Stimulated activated CD4-positive, alpha-beta T cell treated with anti-CD3 and anti-CD28 coated beads, Interleukin-15, amount 100 ng/mL, for 24 hours (primary cell): ENCODE measurements at regions not wholly inside any gene's neighbourhood (a gene's known extent, or its start where the extent isn't known, plus 50 kb on each side); places are given as distances from the start of the nearest gene placed in this dataset.

Source experiments
- DNase-seq: peaks from one replicate; pipeline ENCODE4 v3.0.0-alpha.2; 2020

DNA sequence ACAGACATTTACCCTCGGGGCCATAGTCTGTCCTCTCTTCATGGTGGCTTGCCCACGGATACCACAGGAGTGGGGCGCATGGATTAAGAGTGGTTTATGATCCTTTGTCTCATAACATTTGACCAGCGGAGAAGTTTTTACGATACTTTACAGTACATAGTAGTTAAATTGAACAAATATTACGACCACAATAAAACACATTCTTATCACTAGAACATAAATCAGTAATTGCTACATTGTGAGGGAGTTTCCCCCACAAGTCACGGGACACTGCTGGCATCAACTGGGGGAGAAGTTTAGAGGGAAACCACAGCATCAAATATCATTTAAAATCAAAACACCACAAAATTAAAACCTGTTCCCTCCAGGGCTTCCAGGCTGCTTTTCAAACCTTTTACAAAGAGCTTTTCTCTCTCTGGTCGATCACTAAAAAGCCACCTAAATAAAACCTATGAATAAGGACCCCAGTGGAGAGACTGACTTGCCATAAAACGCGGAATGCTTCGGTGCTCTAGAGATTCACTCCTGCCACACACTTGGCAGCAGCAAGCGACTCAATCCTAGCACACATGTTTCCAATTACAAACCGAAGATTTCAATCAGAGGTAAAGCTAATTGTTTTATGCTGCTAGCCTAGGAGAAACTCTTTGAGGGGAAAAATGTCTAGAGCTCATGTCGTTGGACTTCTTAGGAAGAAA, 173.7 kb upstream of the HNRNPA3 start:
- DNase-seq, result no peak

DNA sequence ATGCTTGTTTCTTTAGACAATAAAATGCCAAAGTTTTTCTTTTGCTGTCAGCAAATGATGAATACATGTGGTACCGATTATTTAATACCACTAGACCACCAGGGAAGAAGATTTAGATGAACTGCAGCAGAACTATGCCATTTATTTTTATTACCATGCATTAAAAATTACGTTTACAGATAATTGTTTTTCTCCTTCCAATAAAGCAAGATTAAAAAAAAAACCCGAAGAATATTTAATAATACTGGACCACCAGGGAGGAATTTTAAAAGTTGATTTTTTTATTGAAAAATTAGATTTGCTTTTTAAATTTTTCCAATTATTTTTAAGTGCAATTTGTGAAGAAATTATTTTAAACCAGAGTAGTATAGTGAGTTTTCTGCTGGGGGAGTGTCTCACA, 170.3 kb upstream of the HNRNPA3 start:
- no peak for DNase-seq

DNA sequence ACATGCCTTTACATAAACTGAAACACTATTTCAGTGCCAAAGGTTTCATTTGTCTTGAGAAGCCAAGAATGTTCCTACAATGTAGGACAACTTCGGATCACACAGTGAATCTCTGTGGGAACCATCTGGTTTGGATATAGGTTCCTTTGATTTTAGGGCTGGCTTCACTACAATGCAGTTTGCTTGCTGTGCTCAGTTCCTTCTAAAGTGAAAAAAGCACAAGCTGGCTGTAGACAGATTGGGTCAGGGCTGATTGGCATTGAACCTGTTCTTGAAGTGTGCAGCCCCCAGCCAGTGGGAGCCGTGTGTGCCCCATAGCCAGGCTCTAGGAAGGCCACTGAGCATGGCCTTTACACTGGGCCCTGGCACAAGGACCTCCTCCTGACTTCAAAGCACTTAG, 167.9 kb upstream of the HNRNPA3 start:
- DNase-seq, result no peak

DNA sequence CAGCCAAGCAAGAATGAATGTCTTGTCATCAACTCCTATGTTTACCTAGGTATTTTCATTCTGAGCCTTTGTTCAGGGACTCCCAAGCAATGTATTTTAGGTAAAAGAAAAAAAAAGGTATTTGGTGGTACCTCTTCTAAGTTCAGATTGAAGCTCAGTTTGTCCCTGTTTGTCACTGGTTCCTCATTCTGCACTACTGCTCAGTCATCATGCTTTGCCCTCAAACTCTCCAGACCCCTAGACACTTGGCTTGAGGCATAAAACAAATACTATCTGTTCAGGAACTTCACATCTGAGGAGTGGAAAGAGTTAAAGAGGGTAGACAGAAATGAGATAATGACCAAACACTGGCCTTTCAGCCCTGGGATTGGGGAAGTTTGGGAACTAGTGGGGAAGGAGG, 163.6 kb upstream of the HNRNPA3 start:
- no peak for DNase-seq

DNA sequence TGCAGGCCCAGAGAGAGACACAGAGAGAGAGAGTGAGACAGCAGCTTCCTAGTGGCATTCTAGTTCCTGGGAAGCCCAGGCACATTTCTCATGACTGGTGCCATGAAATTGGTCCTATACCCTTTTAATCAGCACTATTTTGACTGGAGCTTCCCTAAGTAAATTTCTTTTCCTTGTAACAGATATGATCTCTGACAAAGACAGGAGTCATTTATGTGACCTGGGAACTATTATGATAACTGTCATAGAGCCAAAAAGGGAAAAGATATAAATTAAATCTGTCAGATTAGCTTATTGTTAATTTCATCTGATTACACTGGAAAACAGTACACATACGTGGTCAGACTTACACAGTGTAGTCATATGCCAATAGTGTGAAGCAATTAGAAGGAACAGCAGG, 161.3 kb upstream of the HNRNPA3 start:
- DNase-seq, result no peak

DNA sequence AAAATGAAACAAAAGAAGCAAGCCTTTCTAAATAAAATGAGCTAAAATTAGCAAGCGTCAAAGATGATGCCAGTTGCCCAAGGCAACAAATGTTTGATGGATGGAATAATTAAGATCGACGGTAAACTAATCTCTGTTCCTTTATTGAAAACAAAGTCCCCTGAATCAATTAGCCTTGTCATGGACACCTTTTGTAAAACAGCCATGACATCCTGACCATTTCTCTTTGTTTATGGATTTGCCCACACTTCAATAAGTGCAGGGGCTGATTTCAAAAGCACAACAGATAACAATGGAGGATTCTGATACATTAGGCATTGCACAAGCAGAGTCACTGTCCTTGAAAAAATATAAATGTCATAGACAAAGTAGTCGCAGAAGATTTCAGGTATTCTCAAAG, 160.1 kb upstream of the HNRNPA3 start:
- DNase-seq, result no peak

DNA sequence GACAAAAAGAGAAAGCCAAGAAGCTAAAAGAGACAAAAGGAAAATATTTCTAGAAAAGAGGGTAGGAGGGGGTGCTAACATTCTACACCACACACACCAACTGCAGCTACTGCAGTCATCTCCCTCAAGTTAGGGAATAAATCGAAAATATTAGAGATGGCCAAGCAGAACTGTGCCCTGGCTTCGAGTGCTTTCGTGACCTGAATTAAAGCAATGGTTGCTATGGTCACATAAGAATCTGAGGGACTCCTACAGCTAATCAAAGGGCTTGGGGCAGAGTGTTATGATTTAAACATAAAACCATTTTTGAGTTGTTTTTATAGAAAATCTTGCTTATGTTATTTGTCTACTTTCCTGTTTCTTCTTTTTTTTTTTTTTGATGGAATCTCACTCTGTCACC, 159.6 kb upstream of the HNRNPA3 start:
- DNase-seq, result no peak

DNA sequence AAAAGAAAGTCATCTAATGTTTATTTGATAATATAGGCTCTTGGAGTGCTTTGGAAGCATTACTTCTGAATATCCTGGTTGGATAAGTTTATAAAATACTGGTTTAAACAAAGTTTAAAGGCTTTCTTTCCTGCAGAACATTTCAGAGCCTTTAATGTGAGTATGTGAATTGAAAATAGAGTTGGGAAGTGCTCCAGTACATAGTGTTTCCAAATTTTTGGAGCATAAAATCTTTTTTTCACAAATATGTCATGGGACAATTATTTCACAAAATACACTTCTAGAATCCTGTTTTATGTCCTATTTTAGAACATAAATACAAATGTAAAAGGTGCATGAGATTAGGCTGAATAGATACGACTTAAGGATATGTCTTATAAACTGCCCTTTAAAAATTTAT, 158.9 kb upstream of the HNRNPA3 start:
- DNase-seq, result no peak

DNA sequence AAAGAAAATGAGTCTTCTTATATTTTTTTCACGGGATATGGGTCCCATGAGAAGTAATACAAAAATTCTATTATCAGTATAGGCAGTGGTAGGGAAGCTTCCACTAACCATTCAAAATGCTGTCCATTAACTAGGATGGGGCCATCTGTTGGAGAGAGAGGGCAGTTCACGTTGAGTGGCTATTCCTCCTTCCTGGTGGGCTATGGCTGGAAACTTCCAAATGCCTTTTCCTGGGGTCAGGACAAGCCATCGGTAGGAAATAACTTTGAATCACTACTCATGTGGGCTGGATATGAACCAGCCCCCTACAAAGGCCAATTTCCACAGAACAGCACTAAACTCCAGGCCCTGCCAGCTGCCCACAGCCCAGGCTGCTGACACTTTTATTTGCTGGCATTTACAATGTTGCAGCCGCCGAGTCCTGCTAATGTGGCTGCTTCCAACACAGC, 156.1 kb upstream of the HNRNPA3 start:
- DNase-seq, result no peak

DNA sequence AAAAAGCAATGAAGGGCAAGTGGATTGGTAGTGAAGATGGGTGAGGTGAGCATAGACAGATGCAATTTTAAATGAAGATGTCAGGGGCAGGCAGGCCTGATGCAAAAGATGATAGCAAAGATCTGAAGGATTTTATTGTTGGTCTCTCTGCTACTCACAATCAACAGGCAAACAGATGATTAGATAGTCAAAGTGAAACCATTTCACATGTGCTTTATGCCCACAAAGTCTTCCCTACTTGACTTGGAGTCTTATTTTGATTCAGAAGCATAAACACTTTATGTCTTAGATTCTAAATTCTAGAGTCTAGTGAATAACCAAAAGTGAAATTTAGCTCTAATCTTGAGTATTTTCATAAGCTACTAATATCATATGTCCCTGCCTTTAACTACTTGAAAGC, 153.8 kb upstream of the HNRNPA3 start:
- no peak for DNase-seq

DNA sequence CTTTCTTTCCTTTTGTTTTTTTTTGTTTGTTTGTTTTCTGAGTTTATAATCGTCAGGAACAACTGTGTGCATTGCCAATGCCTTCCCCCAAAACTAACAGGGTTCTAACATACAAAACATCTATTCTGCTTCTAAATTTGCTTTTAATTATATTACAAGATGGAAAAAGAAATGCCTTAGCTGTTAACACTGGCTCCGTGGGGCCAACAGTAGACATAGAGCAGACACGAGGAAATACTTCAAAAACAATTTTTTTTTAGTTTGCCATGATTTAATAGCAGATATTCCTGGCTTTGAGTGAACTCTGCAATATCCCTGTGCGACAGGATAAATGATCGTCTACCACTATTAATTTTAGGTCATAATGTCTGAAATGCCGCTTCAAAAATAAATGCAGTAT, 153.3 kb upstream of the HNRNPA3 start:
- no peak for DNase-seq

DNA sequence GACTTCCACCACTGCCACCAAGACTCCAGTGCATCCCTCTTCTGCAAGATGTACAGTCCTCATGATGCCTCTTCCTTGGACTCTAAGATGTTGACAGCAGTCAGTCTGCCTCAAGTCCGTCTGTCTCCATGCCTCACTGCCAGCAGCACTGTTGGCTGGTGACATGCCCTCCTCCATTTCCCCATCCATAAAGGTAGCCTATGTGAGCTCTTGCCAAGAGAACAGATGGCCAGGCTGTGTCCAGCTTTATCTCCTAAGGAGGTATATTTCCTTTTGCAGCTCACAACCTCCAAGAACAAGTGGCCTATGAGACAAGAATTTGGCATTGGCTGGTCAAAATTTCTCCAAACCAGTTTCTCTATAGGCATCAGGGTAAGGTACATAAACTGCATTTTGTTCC, 149.3 kb upstream of the HNRNPA3 start:
- no peak for DNase-seq

DNA sequence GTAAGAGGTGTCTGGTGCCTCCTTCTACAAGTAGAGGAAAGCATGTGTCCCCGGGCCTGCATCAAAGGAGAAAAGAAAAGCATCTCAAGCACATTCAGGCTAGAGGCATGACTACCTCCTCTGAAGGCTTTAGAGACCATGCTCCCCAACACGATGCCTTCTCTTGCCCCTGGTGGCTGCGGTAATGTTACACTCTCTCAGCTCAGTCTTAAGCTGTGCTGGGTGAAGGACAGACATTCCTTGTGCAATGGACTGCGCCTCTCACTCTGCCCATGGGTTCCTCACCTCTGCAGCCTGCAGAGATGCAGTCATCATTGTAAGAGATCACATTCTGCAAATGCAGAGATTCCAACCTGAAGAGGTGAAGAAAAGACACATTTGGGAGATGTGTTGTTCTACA, 148.2 kb upstream of the HNRNPA3 start:
- no peak for DNase-seq

DNA sequence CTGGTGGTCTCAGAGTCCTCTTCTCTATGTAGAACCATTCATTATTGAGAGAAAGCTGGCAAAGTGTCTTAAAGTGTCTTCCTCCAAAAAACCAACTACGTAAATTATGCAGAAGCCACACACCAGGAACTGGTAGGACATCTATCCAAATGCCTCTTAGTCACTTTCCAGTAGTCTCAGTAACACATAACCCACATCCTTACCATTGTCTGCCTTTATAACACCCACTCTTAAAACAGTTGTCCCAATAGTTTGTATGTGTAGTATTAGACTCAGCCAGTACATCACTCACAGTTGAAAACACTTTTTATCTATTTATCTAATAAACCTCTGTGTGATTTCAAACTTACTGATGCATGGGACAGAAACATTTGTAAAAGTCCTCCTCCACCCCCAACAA, 143.6 kb upstream of the HNRNPA3 start:
- no peak for DNase-seq

DNA sequence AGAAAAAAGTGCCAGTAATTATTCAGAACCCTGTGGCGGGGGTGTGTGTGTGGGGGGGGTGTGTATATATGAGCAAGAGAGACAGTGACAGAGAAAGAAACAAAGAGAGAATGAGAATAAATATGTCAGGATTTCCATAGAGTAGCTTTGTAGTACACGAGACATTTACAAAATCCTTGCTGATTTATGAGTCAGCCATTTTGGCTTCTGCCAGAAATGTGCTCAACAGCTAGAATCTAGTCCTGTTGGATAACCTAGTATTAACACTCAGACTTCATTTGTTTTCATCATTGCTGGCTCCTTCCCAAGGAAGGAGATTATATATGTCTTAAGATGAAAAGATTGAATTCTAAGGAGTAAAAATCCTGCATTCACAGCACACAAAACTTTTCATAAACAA, 140.5 kb upstream of the HNRNPA3 start:
- no peak for DNase-seq

DNA sequence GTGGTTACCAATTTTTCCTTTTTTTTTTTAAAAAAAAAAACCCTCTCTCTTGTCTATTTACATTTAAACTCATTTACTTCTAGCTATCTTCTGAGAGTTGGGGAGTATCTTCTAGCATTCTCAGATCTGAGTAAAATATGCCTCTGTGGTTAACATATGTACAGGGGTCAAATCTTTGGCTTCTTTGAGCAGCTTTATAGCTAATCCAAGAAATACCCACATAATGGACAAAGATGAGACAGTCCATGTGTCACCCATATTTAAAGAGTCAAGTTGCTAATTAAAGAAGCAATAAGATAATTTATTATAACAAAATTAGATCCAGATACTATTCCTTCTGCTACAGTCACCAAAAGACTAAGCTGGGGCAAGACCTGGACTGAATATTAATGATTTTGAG, 139.0 kb upstream of the HNRNPA3 start:
- DNase-seq, result no peak

DNA sequence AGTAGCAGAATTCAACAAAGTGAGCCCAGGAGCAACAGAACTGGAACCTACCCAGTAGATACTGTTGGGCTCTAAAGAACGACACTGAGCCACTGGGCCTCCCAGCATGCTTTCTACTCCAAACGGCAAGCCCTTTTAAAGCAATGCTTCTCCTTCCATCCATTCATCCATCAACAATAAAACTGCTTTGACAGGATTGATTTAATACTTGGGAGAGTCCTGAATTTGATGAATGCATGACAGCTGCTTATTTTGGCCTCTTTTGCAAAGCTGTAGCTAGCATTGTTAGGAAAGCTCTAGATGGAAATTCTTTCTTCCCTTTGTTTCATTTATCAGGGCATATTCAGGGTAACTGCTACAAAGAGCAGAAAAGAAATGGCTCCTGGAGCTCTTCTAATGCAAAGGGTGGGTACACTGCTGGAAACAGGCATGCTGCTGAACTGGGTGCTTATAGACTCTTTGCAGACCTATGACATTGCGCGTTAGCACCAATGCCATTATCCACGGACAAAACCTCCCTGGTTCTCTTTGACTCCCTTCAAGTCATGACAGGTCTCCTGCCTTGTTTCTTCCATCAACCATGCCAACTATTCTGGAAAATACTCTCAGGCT, 138.4 kb upstream of the HNRNPA3 start:
- DNase-seq, result no peak

DNA sequence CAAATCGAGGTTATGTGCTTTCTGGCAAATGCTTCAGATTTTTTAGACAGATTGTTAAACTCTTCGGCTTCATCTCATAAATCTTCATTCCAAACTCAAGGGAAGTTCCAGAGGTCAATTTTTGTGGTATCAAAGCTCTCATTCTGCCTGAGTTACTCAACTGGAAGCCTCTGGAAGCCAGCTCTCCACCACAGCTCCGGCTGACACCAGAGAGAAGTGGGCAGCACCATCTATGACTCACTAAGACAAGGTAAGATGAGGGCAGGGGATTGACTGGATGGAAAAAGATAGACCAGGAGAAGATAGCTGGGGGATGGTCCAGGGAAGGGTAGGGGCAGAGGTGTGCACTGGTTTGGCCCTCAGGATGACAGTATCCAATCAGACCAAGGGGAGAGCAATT, 137.3 kb upstream of the HNRNPA3 start:
- DNase-seq, result no peak

DNA sequence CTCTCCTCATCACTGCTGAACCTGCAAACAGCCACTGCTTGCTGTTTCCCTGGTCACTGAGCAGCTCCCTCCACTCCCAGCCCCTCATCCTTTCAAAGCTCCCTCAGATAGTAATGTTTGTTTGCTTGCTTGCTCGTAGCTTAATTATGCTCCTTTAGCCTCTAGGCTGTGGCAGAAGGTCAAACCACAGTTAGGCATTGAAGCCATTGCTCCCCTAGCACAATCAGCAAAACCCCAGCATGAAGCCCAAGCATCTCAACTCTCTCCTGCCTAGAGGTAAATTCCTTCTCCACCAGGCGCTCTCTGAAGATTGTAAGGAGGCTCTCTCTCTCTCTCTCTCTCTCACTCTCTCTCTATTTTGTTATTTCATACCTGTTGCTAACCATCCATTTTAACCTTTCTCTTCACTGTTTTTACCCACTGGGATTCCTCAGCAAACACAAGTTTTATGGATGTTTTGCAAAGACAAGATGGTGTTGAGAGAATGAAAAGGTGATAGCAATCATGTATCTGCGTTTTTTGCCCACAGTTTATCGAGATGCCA, 135.9 kb upstream of the HNRNPA3 start:
- DNase-seq, result no peak

DNA sequence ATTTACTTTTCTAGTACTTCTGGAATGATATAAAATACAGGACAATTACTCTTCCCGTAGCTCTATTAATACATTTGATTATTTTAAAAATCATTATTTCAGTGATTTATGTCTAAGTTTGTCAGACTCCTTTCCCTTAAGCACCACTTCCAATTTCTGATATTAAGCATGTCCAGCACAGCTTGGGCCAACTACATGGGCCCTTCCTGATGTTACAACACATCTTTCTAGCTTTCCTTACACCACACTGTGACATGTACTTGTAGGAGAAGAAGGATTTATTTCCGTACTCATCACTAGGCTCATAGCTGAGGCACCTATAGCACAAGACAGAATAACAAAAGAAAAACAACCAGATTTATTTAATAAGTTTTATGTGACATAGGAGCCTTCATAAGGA, 134.8 kb upstream of the HNRNPA3 start:
- DNase-seq, result no peak

DNA sequence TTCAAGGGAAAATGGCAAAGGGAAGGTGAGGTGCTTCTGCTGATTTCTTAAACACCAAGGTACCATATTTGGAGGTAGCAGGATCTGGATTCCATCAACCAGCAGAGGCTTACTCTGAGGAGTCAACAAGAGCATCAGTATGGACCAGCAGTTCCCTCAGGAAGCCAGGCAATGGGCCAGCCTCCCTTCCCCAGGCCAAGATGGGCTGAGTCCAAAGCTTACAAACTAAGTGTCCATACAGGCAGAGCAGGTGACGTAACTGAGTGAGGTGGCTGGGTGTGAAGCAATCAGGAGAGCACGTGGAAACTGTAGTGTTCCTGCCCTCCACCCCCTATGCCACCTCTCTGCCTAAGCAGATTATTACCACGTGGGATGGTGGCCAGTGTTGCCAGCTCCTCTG, 134.2 kb upstream of the HNRNPA3 start:
- no peak for DNase-seq

DNA sequence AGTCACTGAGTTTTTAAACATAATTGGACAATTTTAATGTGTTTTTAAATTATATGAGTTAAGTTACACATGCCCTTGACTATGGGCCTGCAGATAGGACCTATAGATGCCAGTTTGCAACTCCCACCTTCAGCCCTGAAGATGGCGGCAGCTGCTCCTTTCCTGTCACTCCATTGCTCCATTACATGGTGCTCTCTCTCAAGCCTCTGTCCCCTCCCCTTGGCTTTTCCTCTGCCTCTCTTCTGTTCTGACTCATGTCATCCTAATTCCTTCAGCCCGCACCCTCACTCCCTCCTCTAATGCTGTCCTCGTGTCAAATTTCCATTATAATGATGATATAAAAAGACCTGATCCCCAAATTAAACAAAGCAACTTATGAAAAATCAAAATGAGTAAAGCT, 133.7 kb upstream of the HNRNPA3 start:
- DNase-seq, result no peak

DNA sequence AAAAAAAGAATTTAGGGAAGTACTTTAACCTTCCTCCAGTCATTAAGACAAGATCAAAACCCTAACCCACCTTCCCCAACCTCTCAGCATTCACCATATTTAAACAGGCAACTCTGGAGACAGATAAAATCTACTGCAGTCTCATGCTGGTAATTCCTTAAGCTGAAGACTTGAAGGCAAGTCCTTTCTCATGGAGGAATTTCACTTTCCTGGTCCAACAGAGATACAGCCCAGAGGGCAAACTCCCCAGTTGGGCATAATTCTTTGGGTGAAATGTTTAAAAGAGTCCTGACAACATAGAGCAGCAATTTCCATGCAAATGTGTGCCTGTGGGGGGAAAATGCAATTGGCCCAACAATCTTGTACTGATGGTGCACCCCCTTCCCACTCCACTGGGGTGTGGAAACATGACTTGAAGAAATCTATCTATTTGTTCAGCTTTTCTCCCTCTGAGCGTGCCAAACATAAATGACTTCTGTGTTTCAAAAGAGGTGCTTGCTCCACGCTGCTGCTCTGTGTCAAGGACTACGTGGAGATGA, 131.8 kb upstream of the HNRNPA3 start:
- no peak for DNase-seq

DNA sequence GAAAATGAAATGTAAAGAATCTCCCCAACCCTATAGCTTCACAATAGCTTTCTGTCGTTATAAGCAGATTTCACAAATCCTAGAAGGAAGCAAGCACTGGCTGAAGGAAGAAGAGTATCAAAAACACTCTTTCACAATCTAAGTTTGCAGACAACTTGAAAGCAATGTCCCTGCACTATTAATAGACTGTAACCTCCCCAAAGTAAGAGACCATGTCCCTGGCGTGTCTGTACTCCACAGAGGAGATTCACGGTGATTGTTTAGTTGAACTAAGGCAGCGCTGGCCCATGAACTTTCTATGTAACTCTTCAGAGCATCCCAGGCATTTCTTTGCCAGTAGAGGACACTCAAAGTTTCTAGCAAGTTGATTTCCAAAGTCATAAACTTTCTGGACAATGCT, 128.0 kb upstream of the HNRNPA3 start:
- no peak for DNase-seq

DNA sequence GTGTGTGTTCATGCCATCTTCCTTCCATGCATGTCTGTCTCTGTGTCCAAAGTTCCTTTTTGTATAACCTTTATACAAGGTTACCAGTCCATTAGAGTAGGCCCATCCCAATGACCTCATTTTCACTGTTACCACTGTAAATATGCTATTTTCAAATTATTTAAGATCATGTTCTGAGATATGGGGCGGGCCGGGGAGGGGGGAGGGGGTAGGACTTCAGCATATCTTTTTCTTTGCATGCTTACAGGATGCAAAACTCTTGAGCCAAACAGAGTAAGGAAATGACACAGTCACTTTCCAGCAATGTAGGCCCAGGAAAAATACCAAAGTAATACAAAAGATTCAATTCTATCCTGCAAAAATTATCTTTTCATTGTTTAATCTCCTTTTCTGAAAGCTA, 124.1 kb upstream of the HNRNPA3 start:
- DNase-seq, result no peak
